ENCODE measurements at regions not wholly inside any gene's neighbourhood (a gene's known extent, or its start where the extent isn't known, plus 50 kb on each side); places are given as distances from the start of the nearest gene placed in this dataset.

- TF ChIP-seq, protein P1, sequence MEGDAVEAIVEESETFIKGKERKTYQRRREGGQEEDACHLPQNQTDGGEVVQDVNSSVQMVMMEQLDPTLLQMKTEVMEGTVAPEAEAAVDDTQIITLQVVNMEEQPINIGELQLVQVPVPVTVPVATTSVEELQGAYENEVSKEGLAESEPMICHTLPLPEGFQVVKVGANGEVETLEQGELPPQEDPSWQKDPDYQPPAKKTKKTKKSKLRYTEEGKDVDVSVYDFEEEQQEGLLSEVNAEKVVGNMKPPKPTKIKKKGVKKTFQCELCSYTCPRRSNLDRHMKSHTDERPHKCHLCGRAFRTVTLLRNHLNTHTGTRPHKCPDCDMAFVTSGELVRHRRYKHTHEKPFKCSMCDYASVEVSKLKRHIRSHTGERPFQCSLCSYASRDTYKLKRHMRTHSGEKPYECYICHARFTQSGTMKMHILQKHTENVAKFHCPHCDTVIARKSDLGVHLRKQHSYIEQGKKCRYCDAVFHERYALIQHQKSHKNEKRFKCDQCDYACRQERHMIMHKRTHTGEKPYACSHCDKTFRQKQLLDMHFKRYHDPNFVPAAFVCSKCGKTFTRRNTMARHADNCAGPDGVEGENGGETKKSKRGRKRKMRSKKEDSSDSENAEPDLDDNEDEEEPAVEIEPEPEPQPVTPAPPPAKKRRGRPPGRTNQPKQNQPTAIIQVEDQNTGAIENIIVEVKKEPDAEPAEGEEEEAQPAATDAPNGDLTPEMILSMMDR (IDR thresholded peaks at IDR 0.05; ENCODE audit: low read length), result no peak
- no peak for TF ChIP-seq EZH2 (IDR thresholded peaks at IDR 0.05; ENCODE audit: borderline replicate concordance, low read length)
- Histone ChIP-seq H2AFZ (ENCODE audit: low read length) (no peak overlapping the region), H3K79me2 (ENCODE audit: insufficient read depth, low read length) (no peaks in the 10 kb centered on the region), H3K9me3 (ENCODE audit: low read length) (no peaks in the 10 kb centered on the region), H3K4me1 (ENCODE audit: insufficient read depth, low read length, severe bottlenecking) (no peaks in the 10 kb centered on the region), H4K20me1 (ENCODE audit: insufficient read depth, low read length) (no peaks in the 10 kb centered on the region), H3F3A (ENCODE audit: insufficient read depth, low read length) (no peaks in the 10 kb centered on the region), H3K27me3 (ENCODE audit: insufficient read depth, low read length) (no peaks in the 10 kb centered on the region), H3K9me2 (ENCODE audit: low read depth, low read length) (no peaks in the 10 kb centered on the region), H3K4me3 (ENCODE audit: low read depth, low read length, poor library complexity, severe bottlenecking) (no peak overlapping the region), H3K27ac (ENCODE audit: low read depth, low read length, poor library complexity, severe bottlenecking) (no peak overlapping the region), H3K4me2 (ENCODE audit: low read length) (no peak overlapping the region), H3K9ac (ENCODE audit: low read length) (no peak overlapping the region), H3K36me3 (ENCODE audit: insufficient read depth, low read length) (no peaks in the 10 kb centered on the region)
Observed at GRCh38 chr17:70422862-70423261, 253.5 kb downstream of the KCNJ2 start.

GRCh38 chr17:70423562-70423961, 254.2 kb downstream of the KCNJ2 start:
- Histone ChIP-seq H4K20me1 (ENCODE audit: insufficient read depth, low read length) (no peaks in the 10 kb centered on the region), H3K4me2 (ENCODE audit: low read length) (no peak overlapping the region), H3K9ac (ENCODE audit: low read length) (no peak overlapping the region), H3K4me1 (ENCODE audit: insufficient read depth, low read length, severe bottlenecking) (no peaks in the 10 kb centered on the region), H3K9me2 (ENCODE audit: low read depth, low read length) (no peaks in the 10 kb centered on the region), H3K27ac (ENCODE audit: low read depth, low read length, poor library complexity, severe bottlenecking) (no peak overlapping the region), H3F3A (ENCODE audit: insufficient read depth, low read length) (no peaks in the 10 kb centered on the region), H3K79me2 (ENCODE audit: insufficient read depth, low read length) (no peaks in the 10 kb centered on the region), H2AFZ (ENCODE audit: low read length) (no peak overlapping the region), H3K27me3 (ENCODE audit: insufficient read depth, low read length) (no peaks in the 10 kb centered on the region), H3K36me3 (ENCODE audit: insufficient read depth, low read length) (no peaks in the 10 kb centered on the region), H3K4me3 (ENCODE audit: low read depth, low read length, poor library complexity, severe bottlenecking) (no peak overlapping the region), H3K9me3 (ENCODE audit: low read length) (no peaks in the 10 kb centered on the region)
- TF ChIP-seq EZH2 (IDR thresholded peaks at IDR 0.05; ENCODE audit: borderline replicate concordance, low read length), result no peak

DNA sequence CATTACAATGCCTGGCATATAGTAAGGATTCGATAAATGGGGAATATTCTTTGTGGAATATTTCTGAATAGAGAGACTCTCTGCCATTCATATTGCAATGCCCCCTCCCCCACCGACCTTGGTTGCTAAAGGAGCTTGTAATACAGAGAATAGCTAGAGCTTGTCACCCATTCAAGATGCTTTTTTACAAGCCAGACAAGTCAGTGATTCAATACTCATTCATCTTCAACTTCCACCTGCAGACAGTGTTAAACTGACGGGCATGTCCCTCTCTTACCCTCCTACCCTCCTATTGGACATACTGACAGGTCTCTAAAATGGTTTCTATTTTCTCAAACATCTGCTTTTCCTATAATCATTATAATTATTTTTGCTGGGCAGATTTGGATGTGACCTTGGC, 257.4 kb downstream of the KCNJ2 start:
- Histone ChIP-seq H3K4me2 (ENCODE audit: low read length) (no peak overlapping the region), H3K27me3 (ENCODE audit: insufficient read depth, low read length) (no peaks in the 10 kb centered on the region), H3K9me2 (ENCODE audit: low read depth, low read length) (no peaks in the 10 kb centered on the region), H3K4me3 (ENCODE audit: low read depth, low read length, poor library complexity, severe bottlenecking) (no peak overlapping the region), H3F3A (ENCODE audit: insufficient read depth, low read length) (no peaks in the 10 kb centered on the region), H3K4me1 (ENCODE audit: insufficient read depth, low read length, severe bottlenecking) (no peaks in the 10 kb centered on the region), H3K9me3 (ENCODE audit: low read length) (no peaks in the 10 kb centered on the region), H4K20me1 (ENCODE audit: insufficient read depth, low read length) (no peaks in the 10 kb centered on the region), H2AFZ (ENCODE audit: low read length) (no peak overlapping the region), H3K79me2 (ENCODE audit: insufficient read depth, low read length) (no peaks in the 10 kb centered on the region), H3K27ac (ENCODE audit: low read depth, low read length, poor library complexity, severe bottlenecking) (no peak overlapping the region), H3K9ac (ENCODE audit: low read length) (no peak overlapping the region), H3K36me3 (ENCODE audit: insufficient read depth, low read length) (no peaks in the 10 kb centered on the region)
- TF ChIP-seq EZH2 (IDR thresholded peaks at IDR 0.05; ENCODE audit: borderline replicate concordance, low read length), result no peak
- TF ChIP-seq, protein P1 (IDR thresholded peaks at IDR 0.05; ENCODE audit: low read length), result no peak

Data from OCI-LY1 (cell line).